D721Med (cell line): ENCODE measurements at regions not wholly inside any gene's neighbourhood (a gene's known extent, or its start where the extent isn't known, plus 50 kb on each side); places are given as distances from the start of the nearest gene placed in this dataset.
"Not testable (repeated sequence)": the region's sequence is repeated elsewhere in the genome, so short reads cannot be mapped to it uniquely, and the experiment has no call there.

ENCODE experiments used
- DNase-seq: peaks from one replicate; pipeline ENCODE4 v3.0.0; 2011; ENCODE audit warnings: low spot score; ENCODE audit not compliant: insufficient read length
- FAIRE-seq: peaks from 2 replicates; lab custom pipeline; 2011; peaks lifted over from hg19 to GRCh38; lab: Jason Lieb, UNC
- TF ChIP-seq, protein P1 (sequence below): IDR thresholded peaks from 2 replicates; pipeline ENCODE4 v1.5.1; 2012; ENCODE audit warnings: mild to moderate bottlenecking, control low read depth; ENCODE audit not compliant: insufficient read depth; ENCODE audit errors: missing control alignments

- DNase-seq (no peak), FAIRE-seq (no peak)
- TF ChIP-seq, protein P1, sequence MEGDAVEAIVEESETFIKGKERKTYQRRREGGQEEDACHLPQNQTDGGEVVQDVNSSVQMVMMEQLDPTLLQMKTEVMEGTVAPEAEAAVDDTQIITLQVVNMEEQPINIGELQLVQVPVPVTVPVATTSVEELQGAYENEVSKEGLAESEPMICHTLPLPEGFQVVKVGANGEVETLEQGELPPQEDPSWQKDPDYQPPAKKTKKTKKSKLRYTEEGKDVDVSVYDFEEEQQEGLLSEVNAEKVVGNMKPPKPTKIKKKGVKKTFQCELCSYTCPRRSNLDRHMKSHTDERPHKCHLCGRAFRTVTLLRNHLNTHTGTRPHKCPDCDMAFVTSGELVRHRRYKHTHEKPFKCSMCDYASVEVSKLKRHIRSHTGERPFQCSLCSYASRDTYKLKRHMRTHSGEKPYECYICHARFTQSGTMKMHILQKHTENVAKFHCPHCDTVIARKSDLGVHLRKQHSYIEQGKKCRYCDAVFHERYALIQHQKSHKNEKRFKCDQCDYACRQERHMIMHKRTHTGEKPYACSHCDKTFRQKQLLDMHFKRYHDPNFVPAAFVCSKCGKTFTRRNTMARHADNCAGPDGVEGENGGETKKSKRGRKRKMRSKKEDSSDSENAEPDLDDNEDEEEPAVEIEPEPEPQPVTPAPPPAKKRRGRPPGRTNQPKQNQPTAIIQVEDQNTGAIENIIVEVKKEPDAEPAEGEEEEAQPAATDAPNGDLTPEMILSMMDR, result no peak
Measured at GRCh38 chr4:170465429-170465828, 375.7 kb upstream of the AADAT start.

DNA sequence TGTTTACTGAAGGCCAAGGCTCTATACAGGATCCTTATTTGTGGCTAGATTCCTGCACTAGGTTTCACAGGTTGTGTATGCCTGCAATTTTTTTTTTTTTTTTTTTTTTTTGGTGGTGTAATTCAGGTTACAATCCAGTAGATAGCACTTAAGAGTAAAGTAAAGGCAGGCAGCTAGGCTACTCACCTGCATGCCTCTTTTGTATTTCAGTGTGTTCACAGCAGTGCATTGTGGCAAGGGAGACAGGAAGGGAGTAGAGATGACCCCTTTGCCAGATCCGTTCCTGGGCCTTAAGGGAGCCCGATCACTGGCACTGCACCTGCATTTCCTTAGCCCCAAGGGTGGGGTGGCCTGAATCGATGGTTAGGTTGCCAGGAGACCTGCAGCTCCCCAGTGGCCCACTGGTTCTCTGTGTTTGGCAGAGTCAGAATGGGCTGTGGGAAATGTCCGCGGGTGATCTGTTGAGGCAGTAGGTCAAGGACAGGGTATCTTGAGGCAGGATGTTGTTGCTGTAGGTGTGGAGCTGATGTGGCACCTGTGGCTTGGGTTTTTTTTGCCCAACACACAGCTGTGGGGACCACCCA, 374.9 kb upstream of the AADAT start:
- FAIRE-seq (no peak), DNase-seq (no peak)
- TF ChIP-seq, protein P1, result no peak

GRCh38 chr4:170446782-170447181, 357.0 kb upstream of the AADAT start:
- FAIRE-seq (no peak), DNase-seq (no peak)
- TF ChIP-seq, protein P1, result no peak

DNA sequence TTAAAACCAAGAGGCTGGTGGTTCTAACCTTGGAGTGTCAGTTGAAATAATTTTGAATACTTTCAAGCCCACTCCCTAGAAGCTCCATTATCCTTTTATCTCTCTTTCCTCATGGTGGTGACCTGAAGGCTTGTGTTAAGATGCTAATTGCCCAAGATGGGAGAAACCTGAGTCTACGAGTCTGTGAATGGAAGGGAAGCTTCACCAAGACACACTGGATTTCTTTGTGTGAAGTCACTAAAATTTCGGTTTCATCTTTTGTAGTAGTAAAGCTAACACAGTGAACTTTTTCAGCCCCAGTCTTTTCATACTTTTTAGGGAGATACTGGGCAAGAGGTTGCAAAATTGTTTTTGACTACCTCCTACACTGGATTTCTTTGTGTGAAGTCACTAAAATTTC, 351.4 kb upstream of the AADAT start:
- DNase-seq, FAIRE-seq: not testable (repeated sequence)

DNA sequence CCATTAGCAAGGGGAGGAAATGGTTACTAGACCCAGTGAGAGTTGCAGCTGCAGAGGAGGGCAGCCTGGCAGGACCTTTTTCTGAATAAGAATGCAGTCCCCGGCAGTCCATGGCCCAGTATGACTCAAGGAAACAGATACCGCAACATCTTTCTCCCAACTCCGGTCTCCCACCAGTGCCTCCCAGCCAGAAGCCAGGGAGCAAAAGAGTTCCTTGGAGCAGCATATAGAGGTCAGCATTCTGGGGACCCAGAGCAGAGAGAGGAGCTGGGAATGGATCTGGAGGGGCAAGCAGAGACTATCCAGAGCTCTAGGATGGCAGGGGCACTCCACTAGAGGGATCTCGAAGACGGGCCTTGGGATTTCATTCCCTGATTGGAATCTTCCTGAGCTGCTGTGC, 339.2 kb upstream of the AADAT start:
- no peak for FAIRE-seq

GRCh38 chr4:170425521-170426143, 335.9 kb upstream of the AADAT start:
- DNase-seq (no peak), FAIRE-seq (no peak)
- TF ChIP-seq, protein P1, result no peak

More for the DNA sequence above, 339.2 kb upstream of the AADAT start:
- TF ChIP-seq, protein P1, result no peak
- DNase-seq, result no peak

GRCh38 chr4:170425040-170425439, 335.3 kb upstream of the AADAT start:
- TF ChIP-seq, protein P1, result no peak
- no peak for FAIRE-seq
- no peak for DNase-seq
